PC-9 (cell line): ENCODE measurements at regions not wholly inside any gene's neighbourhood (a gene's known extent, or its start where the extent isn't known, plus 50 kb on each side); places are given as distances from the start of the nearest gene placed in this dataset.

Experiments
- BruUV-seq: library from RNA; stranded (reverse); fragments of 400-500 nt; replicated peaks from 2 replicates; lab custom pipeline; 2021; lab: Mats Ljungman, UMichigan
- CTCF ChIA-PET: fragments of 300-600 bp; sonication (Branson Sonifier 250); formaldehyde crosslinking; loops from one replicate; lab custom pipeline; 2022; ENCODE audit warnings: antibody characterized with exemption; lab: Charles Lee
- POLR2A ChIA-PET: fragments of 300-600 bp; sonication (Branson Sonifier 250); formaldehyde crosslinking; loops from one replicate; lab custom pipeline; 2022; ENCODE audit warnings: antibody characterized with exemption; ENCODE audit not compliant: unreplicated experiment; lab: Charles Lee
- DNase-seq, 2 experiments: peaks; one replicate each; pipeline versions ENCODE4 v3.0.0 to v3.0.0-alpha.2; 2015 to 2022; ENCODE audit warnings: mixed read lengths in 1 of 2
- H2AFZ ChIP-seq: fragments of 200-600 bp; sonication (generic); 2 replicates; pipeline ENCODE4 v1.8.1; 2017; ENCODE audit warnings: antibody characterized with exemption
- H3F3A ChIP-seq: fragments of 200-600 bp; sonication (generic); 2 replicates; pipeline ENCODE4 v1.8.1; 2017; ENCODE audit warnings: antibody characterized with exemption, mild to moderate bottlenecking, low read depth; ENCODE audit not compliant: insufficient read depth
- H3K27ac ChIP-seq: fragments of 200-600 bp; sonication (generic); 2 replicates; pipeline ENCODE4 v1.6.1; 2016; ENCODE audit warnings: mixed run types
- H3K27me3 ChIP-seq: fragments of 200-600 bp; sonication (generic); 2 replicates; pipeline ENCODE4 v1.6.1; 2016; ENCODE audit warnings: low read depth, mixed run types; ENCODE audit not compliant: insufficient read depth
- H3K36me3 ChIP-seq: fragments of 200-600 bp; sonication (generic); 2 replicates; pipeline ENCODE4 v1.6.1; 2016; ENCODE audit warnings: low read depth, mixed run types
- H3K4me1 ChIP-seq: fragments of 200-600 bp; sonication (generic); replicated peaks from 2 replicates; pipeline ENCODE4 v1.6.1; 2016; ENCODE audit warnings: mixed run types; ENCODE audit not compliant: insufficient read depth
- H3K4me2 ChIP-seq: fragments of 200-600 bp; sonication (generic); 2 replicates; pipeline ENCODE4 v1.6.1; 2017; ENCODE audit warnings: mixed run types
- H3K4me3 ChIP-seq: fragments of 200-600 bp; sonication (generic); 2 replicates; pipeline ENCODE4 v1.6.1; 2016; ENCODE audit warnings: mixed run types
- H3K79me2 ChIP-seq: fragments of 200-600 bp; sonication (generic); 2 replicates; pipeline ENCODE4 v1.6.1; 2017; ENCODE audit warnings: low read depth, mixed run types
- H3K9me2 ChIP-seq: fragments of 200-600 bp; sonication (generic); 2 replicates; pipeline ENCODE4 v1.8.1; 2017; ENCODE audit warnings: mild to moderate bottlenecking; ENCODE audit not compliant: insufficient read depth
- H3K9me3 ChIP-seq: fragments of 200-600 bp; sonication (generic); 2 replicates; pipeline ENCODE4 v1.8.1; 2016; ENCODE audit warnings: low read depth; ENCODE audit not compliant: insufficient read depth
- H4K20me1 ChIP-seq: fragments of 200-600 bp; sonication (generic); 2 replicates; pipeline ENCODE4 v1.8.1; 2017; ENCODE audit not compliant: insufficient read depth
- CTCF ChIP-seq: fragments of 200-600 bp; sonication (generic); conservative IDR thresholded peaks from 2 replicates; pipeline ENCODE4 v1.6.1; 2017; ENCODE audit warnings: mixed run types, antibody characterized with exemption, mild to moderate bottlenecking, moderate library complexity
- EZH2 ChIP-seq: fragments of 200-600 bp; sonication (generic); IDR thresholded peaks from 2 replicates; pipeline ENCODE4 v1.8.0; 2017; ENCODE audit warnings: antibody characterized with exemption, low read depth
- intact Hi-C: fragments of 100-400 bp; cut with micrococcal nuclease; formaldehyde crosslinking; loops from one replicate; pipeline ENCODE4 v1.10.0; 2022; ENCODE audit not compliant: unreplicated experiment

- Histone ChIP-seq H4K20me1 (no peaks in the 10 kb centered on the region), H3K27ac (no peak overlapping the region), H3K36me3 (no peaks in the 10 kb centered on the region), H3K4me1 (no peaks in the 10 kb centered on the region), H3F3A (no peaks in the 10 kb centered on the region), H3K4me2 (no peak overlapping the region), H3K27me3 (no peaks in the 10 kb centered on the region; the same call in 1 of the 2 replicates), H3K9me2 (no peaks in the 10 kb centered on the region), H2AFZ (no peak overlapping the region), H3K79me2 (no peaks in the 10 kb centered on the region), H3K4me3 (no peak overlapping the region), H3K9me3 (no peaks in the 10 kb centered on the region)
- POLR2A ChIA-PET: no interaction called here
- CTCF ChIA-PET: no interaction called here
- TF ChIP-seq EZH2 (no peak), CTCF (no peak)
- no peak for DNase-seq
- no TSS peak for BruUV-seq
- intact Hi-C loops: no loop called here
Measured at GRCh38 chrX:3184176-3184930, 143.1 kb downstream of the ARSF start.

- ChIA-PET POLR2A (no interaction called here), CTCF (no interaction called here)
- no TSS peak for BruUV-seq
Measured at GRCh38 chrX:3181846-3182245, 140.6 kb downstream of the ARSF start.

GRCh38 chrX:3178329-3178728 lies 137.1 kb downstream of the ARSF start:
- POLR2A ChIA-PET: no interaction called here
- intact Hi-C loops: no loop called here
- DNase-seq: no peak
- CTCF ChIA-PET: no interaction called here
- no TSS peak for BruUV-seq
- H2AFZ ChIP-seq: no peak overlapping the region
- H3K9me3 ChIP-seq: no peaks in the 10 kb centered on the region
- H3K27me3 ChIP-seq: peaks cover 9% of the 10 kb centered on the region; the same call in 1 of the 2 replicates
- no peaks in the 10 kb centered on the region for H3K36me3 ChIP-seq
- H3K4me2 ChIP-seq: no peak overlapping the region
- H3K4me3 ChIP-seq: no peak overlapping the region
- H3K27ac ChIP-seq: no peak overlapping the region
- H4K20me1 ChIP-seq: no peaks in the 10 kb centered on the region
- H3K79me2 ChIP-seq: no peaks in the 10 kb centered on the region
- no peaks in the 10 kb centered on the region for H3F3A ChIP-seq
- H3K4me1 ChIP-seq: no peaks in the 10 kb centered on the region
- H3K9me2 ChIP-seq: no peaks in the 10 kb centered on the region
- TF ChIP-seq EZH2 (no peak), CTCF (no peak)

More at GRCh38 chrX:3181846-3182245, 140.6 kb downstream of the ARSF start:
- no peak overlapping the region for H3K4me3 ChIP-seq
- H4K20me1 ChIP-seq: no peaks in the 10 kb centered on the region
- H3K36me3 ChIP-seq: no peaks in the 10 kb centered on the region
- no peaks in the 10 kb centered on the region for H3K79me2 ChIP-seq
- DNase-seq: no peak
- H3K4me2 ChIP-seq: no peak overlapping the region
- no peak for TF ChIP-seq EZH2
- TF ChIP-seq CTCF: no peak
- no peaks in the 10 kb centered on the region for H3K9me3 ChIP-seq
- H3K27ac ChIP-seq: no peak overlapping the region
- H3K4me1 ChIP-seq: no peaks in the 10 kb centered on the region
- no peaks in the 10 kb centered on the region for H3F3A ChIP-seq
- no peaks in the 10 kb centered on the region for H3K9me2 ChIP-seq
- intact Hi-C loops: no loop called here
- no peaks in the 10 kb centered on the region; the same call in 1 of the 2 replicates for H3K27me3 ChIP-seq
- H2AFZ ChIP-seq: no peak overlapping the region
